ENCODE measurements at regions not wholly inside any gene's neighbourhood (a gene's known extent, or its start where the extent isn't known, plus 50 kb on each side); places are given as distances from the start of the nearest gene placed in this dataset.
"Not testable (repeated sequence)": the region's sequence is repeated elsewhere in the genome, so short reads cannot be mapped to it uniquely, and the experiment has no call there.

GRCh38 chr2:8141079-8141707, 540.7 kb upstream of the ID2 start:
- no peak for DNase-seq (ENCODE audit: low read depth)

- no peak for DNase-seq (ENCODE audit: low read depth)
Observed at GRCh38 chr2:8141780-8142179, 540.1 kb upstream of the ID2 start.

GRCh38 chr2:8142461-8142860, 539.4 kb upstream of the ID2 start:
- DNase-seq (ENCODE audit: low read depth) = no peak

GRCh38 chr2:8144131-8144631, 537.7 kb upstream of the ID2 start:
- no peak for DNase-seq (ENCODE audit: low read depth)

GRCh38 chr2:8144785-8145184, 537.1 kb upstream of the ID2 start:
- peak; percentile 30 for DNase-seq (ENCODE audit: low read depth)

- not testable (repeated sequence) for DNase-seq (ENCODE audit: low read depth)
Observed at GRCh38 chr2:8145375-8145774, 536.5 kb upstream of the ID2 start.

- DNase-seq (ENCODE audit: low read depth) = no peak
Observed at GRCh38 chr2:8146132-8147005, 535.5 kb upstream of the ID2 start.

GRCh38 chr2:8148260-8149006, 533.4 kb upstream of the ID2 start:
- peak; percentile 65 for DNase-seq (ENCODE audit: low read depth)

GRCh38 chr2:8149007-8149405, 532.9 kb upstream of the ID2 start:
- DNase-seq (ENCODE audit: low read depth) = no peak

- no peak for DNase-seq (ENCODE audit: low read depth)
Observed at GRCh38 chr2:8149985-8150539, 531.8 kb upstream of the ID2 start.

- no peak for DNase-seq (ENCODE audit: low read depth)
Observed at GRCh38 chr2:8151888-8152287, 530.0 kb upstream of the ID2 start.

- DNase-seq (ENCODE audit: low read depth) = no peak
Observed at GRCh38 chr2:8152392-8153257, 529.2 kb upstream of the ID2 start.

GRCh38 chr2:8153258-8153718, 528.6 kb upstream of the ID2 start:
- DNase-seq (ENCODE audit: low read depth) = no peak

- no peak for DNase-seq (ENCODE audit: low read depth)
Observed at GRCh38 chr2:8154270-8154669, 527.6 kb upstream of the ID2 start.

- DNase-seq (ENCODE audit: low read depth) = peak; percentile 9
Observed at GRCh38 chr2:8154936-8155335, 526.9 kb upstream of the ID2 start.

- DNase-seq (ENCODE audit: low read depth) = no peak
Observed at GRCh38 chr2:8157621-8158430, 524.0 kb upstream of the ID2 start.

- DNase-seq (ENCODE audit: low read depth) = no peak
Observed at GRCh38 chr2:8158711-8159110, 523.1 kb upstream of the ID2 start.

GRCh38 chr2:8159211-8159965, 522.5 kb upstream of the ID2 start:
- DNase-seq (ENCODE audit: low read depth) = no peak

- no peak for DNase-seq (ENCODE audit: low read depth)
Observed at GRCh38 chr2:8159966-8160603, 521.8 kb upstream of the ID2 start.

Measured in ELR (cell line).